ENCODE measurements at regions not wholly inside any gene's neighbourhood (a gene's known extent, or its start where the extent isn't known, plus 50 kb on each side); places are given as distances from the start of the nearest gene placed in this dataset.

DNA sequence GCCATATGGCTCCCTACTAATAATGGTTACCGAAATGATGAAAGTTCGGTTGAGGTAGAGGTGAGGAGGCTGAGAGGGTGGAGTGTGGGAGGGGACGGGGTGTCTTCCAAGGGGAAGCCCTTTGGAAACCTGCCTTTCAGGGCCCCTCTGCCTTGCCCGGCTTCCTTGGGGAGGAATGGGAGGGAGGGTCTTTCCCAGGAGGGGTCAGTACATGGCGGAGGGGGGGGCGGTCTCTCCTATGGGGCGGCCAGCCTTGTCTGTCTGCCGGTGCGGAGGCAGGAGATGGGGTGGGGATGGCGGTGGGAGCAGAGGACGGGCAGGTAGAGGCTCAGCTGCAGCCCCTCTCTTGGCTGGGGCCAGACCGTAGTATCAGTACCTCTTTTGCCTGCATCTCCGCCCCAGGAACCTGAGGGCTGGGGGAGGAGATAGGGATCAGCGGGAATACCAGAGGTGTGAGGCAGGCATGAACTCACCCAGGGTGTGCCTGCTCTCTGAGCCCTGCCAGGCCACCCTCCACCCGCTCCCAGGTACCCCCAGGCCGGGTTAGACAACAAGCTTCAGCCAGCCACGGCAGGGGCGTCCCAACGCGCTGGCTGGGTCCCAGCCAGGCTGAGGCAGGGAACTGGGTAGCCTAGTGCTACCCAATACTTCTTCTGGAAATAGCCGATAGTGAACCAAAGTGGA, 79.4 kb upstream of the POU3F1 start:
- TF ChIP-seq TAF1 (IDR thresholded peaks at IDR 0.05; ENCODE audit: low read depth, low read length) (no peak), POLR2A (IDR thresholded peaks at IDR 0.05; ENCODE audit: low read depth, low read length) (no peak), SPI1 (IDR thresholded peaks at IDR 0.05; ENCODE audit: low read depth, low read length) (no peak), POLR2AphosphoS5 (IDR thresholded peaks at IDR 0.05; ENCODE audit: low read depth, low read length) (no peak), POU2F2 (IDR thresholded peaks at IDR 0.05; ENCODE audit: low read depth, low read length) (no peak), PAX5 (IDR thresholded peaks at IDR 0.05; ENCODE audit: insufficient read depth, low read length, severe bottlenecking) (no peak)

Data from GM12891 (cell line).